Heart left ventricle (tissue), 16 donors: ENCODE measurements at regions not wholly inside any gene's neighbourhood (a gene's known extent, or its start where the extent isn't known, plus 50 kb on each side); places are given as distances from the start of the nearest gene placed in this dataset.

Experiments used
- ATAC-seq, 4 donors: fragments of 200-7000 bp; cut with Tn5 transposase; one replicate each; pipeline ENCODE4 v1.9.1; 2020 to 2022; ENCODE audit warnings: moderate library complexity in 4 of 4, mild to moderate bottlenecking in 3 of 4, moderate number of reproducible peaks in 1 of 4
- DNase-seq, 5 donors: peaks; one replicate each; pipeline ENCODE4 v3.0.0-alpha.2; 2020
- H3K27ac ChIP-seq, 12 donors: fragments of 200-600 bp; sonication (generic) in 4 of 12; one replicate each; pipeline versions ENCODE4 v1.5.0 to v1.8.0; 2016 to 2022; ENCODE audit warnings: mild to moderate bottlenecking in 2 of 12
- H3K27me3 ChIP-seq, 9 donors: fragments of 200-600 bp; sonication (generic) in 2 of 9; one replicate each; pipeline versions ENCODE4 v1.5.1 to v1.8.0; 2016 to 2022; ENCODE audit warnings: mild to moderate bottlenecking in 3 of 9
- H3K36me3 ChIP-seq, 9 donors: fragments of 200-600 bp; sonication (generic) in 2 of 9; one replicate each; pipeline versions ENCODE4 v1.5.0 to v1.8.0; 2018 to 2022; ENCODE audit warnings: mild to moderate bottlenecking in 2 of 9
- H3K4me1 ChIP-seq, 12 donors: fragments of 200-600 bp; sonication (generic) in 4 of 12; one replicate each; pipeline versions ENCODE4 v1.5.0 to v1.8.0; 2016 to 2022; ENCODE audit warnings: mild to moderate bottlenecking in 3 of 12
- H3K4me3 ChIP-seq, 12 donors: fragments of 200-600 bp; sonication (generic) in 4 of 12; one replicate each; pipeline versions ENCODE4 v1.5.0 to v1.8.0; 2017 to 2022; ENCODE audit warnings: mild to moderate bottlenecking in 9 of 12, moderate library complexity in 4 of 12
- H3K9me3 ChIP-seq, 12 donors: fragments of 200-600 bp; sonication (generic) in 4 of 12; one replicate each; pipeline versions ENCODE4 v1.5.0 to v1.8.0; 2016 to 2022; ENCODE audit warnings: mild to moderate bottlenecking in 1 of 12
- CTCF ChIP-seq, 12 donors: fragments of 200-600 bp; sonication (generic) in 4 of 12; IDR thresholded peaks; one replicate each; pipeline versions ENCODE4 v1.5.0 to v1.8.0; 2018 to 2022; ENCODE audit warnings: antibody characterized with exemption in 12 of 12, mild to moderate bottlenecking in 5 of 12
- POLR2A ChIP-seq, 2 donors: fragments of 450-650 bp; IDR thresholded peaks; one replicate each; pipeline ENCODE4 v1.6.1; 2017; ENCODE audit warnings: antibody characterized with exemption in 2 of 2, mild to moderate bottlenecking in 2 of 2, moderate library complexity in 2 of 2
- WGBS, 4 donors: extraction: QIAGEN DNeasy Blood & Tissue Kit in 2 of 4; methylation state at CpG; one replicate each; pipeline versions ENCODE4 v1.1.5 to v1.1.7; 2013 to 2018; 5-methylcytosine and 5-hydroxymethylcytosine counted together
- intact Hi-C, 10 donors: fragments of 100-400 bp; cut with DNase I; formaldehyde crosslinking; loops; one replicate each; pipeline versions ENCODE4 v1.11.1 to v1.14.2; 2022
- donor health status: ischemic (EF 13 %, LVEDD 7.1; RV severe dilation, severe dysfunction).
- donor health status: healthy with polysubstance abuse.
- donor health status: DM: no; HTN: yes; CAD: no.
- donor health status: DM: no; HTN: no; CAD: no.
- donor health status: ischemic (EF 25% LVEDD 6.9; RV normal size, moderate dysfunction).
- donor health status: ischemic (EF 25% LVEDD 5.7; RV mildly dilated, moderate dysfunction).
- donor health status: healthy.
- donor health status: DM: yes; HTN: yes; CAD: no.
- donor health status: ischemic (EF 35%, LVEDD 5.7; RV mildly dilated, moderate dysfunction).
- donor health status: nonischemic (EF 11% LVEDD 7.7; RV severe dilation, severe dysfunction).
- donor health status: DM: yes; HTN: yes; CAD: no.
- donor health status: PGD.
- donor health status: ischemic (EF 29% LVEDD 5.4; RV normal size, mild dysfunction).
- donor health status: nonischemic (EF 23%, LVEDD 6.1; RV moderate dilation, normal function).

- intact Hi-C loops, result no loop called here
- H3K4me3 ChIP-seq, result no peak overlapping the region
- WGBS, 4 donors, result 80 to 88% (median 86%) methylated on average over 6 of the region's 6 CpGs
- no peaks in the 10 kb centered on the region for H3K27me3 ChIP-seq
- peaks cover 0 to 45% (median 0%) of the 10 kb centered on the region in 12 donors for H3K4me1 ChIP-seq
- TF ChIP-seq POLR2A (IDR thresholded peaks at IDR 0.05) (no peak), CTCF (IDR thresholded peaks at IDR 0.05) (no peak)
- H3K36me3 ChIP-seq, result no peaks in the 10 kb centered on the region
- ATAC-seq, result no peak
- peak overlapping the region in 3 of 12 donors; percentile 17 to 79 (median 29) for H3K27ac ChIP-seq
- no peak for DNase-seq
- H3K9me3 ChIP-seq, result no peaks in the 10 kb centered on the region
These were observed 477.9 kb downstream of the RPS24 start for GRCh38 chr10:78511324-78512204.

DNA sequence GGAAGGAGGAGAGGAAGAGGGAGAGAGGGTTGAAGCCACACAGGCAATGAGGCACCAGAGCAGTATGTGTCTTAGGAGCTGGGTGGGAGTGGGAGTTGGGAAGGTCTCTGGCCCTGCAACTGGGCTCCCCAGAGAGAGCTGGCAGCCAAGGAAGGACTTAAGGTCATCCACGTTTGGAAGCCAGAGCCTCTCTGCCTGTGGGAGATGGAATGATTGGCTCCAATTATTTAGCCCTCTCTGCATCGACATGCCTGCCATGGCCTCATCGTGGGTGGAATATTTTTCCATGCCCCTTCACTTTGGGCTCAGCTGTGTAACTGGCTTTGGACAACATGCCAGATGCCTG lies 478.5 kb downstream of the RPS24 start:
- TF ChIP-seq POLR2A (IDR thresholded peaks at IDR 0.05) (no peak), CTCF (IDR thresholded peaks at IDR 0.05) (no peak)
- H3K27ac ChIP-seq, result peak overlapping the region in 1 of 12 donors; percentile 79
- ATAC-seq, result no peak
- H3K4me1 ChIP-seq, result peaks cover 0 to 45% (median 0%) of the 10 kb centered on the region in 12 donors
- H3K27me3 ChIP-seq, result no peaks in the 10 kb centered on the region
- whole genome bisulfite sequencing, 4 donors, result 69 to 86% (median 77%) methylated on average over 3 of the region's 3 CpGs
- H3K36me3 ChIP-seq, result no peaks in the 10 kb centered on the region
- no peak overlapping the region for H3K4me3 ChIP-seq
- intact Hi-C loops, result no loop called here
- no peak for DNase-seq
- H3K9me3 ChIP-seq, result no peaks in the 10 kb centered on the region

- H3K27me3 ChIP-seq, result no peaks in the 10 kb centered on the region
- TF ChIP-seq CTCF (IDR thresholded peaks at IDR 0.05), result no peak
- no peak for TF ChIP-seq POLR2A (IDR thresholded peaks at IDR 0.05)
- intact Hi-C loops, result no loop called here
- no peak for ATAC-seq
- H3K9me3 ChIP-seq, result no peaks in the 10 kb centered on the region
- H3K36me3 ChIP-seq, result no peaks in the 10 kb centered on the region
- no peak for DNase-seq
- peaks cover 0 to 36% (median 0%) of the 10 kb centered on the region in 12 donors for H3K4me1 ChIP-seq
- no peak overlapping the region for H3K27ac ChIP-seq
- 49 to 86% (median 73%) methylated on average over 2 of the region's 2 CpGs for WGBS, 4 donors
- no peak overlapping the region for H3K4me3 ChIP-seq
These were observed 479.7 kb downstream of the RPS24 start for GRCh38 chr10:78513330-78513729.

DNA sequence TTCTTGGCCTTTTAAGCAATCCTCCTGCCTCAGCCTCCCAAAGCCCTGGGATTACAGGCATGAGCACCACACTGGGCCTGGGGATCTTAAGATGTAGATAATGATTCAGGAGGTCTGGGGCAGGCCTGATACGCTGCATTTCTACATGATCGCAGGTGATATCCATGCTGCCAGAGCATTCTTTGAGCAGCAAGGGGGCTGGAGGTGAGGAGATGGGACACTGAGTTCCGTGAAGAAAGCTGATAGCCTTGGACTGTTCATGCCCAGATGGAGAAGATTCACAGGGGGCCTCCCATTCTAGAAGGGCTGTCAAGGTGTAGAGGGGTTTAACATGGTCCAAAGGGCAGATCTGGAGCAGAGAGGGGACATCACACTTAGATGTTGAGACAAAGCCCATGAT lies 480.3 kb downstream of the RPS24 start:
- peaks cover 0 to 33% (median 0%) of the 10 kb centered on the region in 12 donors for H3K4me1 ChIP-seq
- no peak overlapping the region for H3K4me3 ChIP-seq
- DNase-seq (no peak), ATAC-seq (no peak)
- H3K27me3 ChIP-seq, result no peaks in the 10 kb centered on the region
- TF ChIP-seq POLR2A (IDR thresholded peaks at IDR 0.05) (no peak), CTCF (IDR thresholded peaks at IDR 0.05) (no peak)
- intact Hi-C loops, result no loop called here
- H3K27ac ChIP-seq, result peak overlapping the region in 1 of 12 donors; percentile 30
- H3K36me3 ChIP-seq, result no peaks in the 10 kb centered on the region
- no peaks in the 10 kb centered on the region for H3K9me3 ChIP-seq
- 95 to 98% (median 97%) methylated on average over 3 of the region's 3 CpGs for WGBS, 4 donors
